Mesenchymal stem cell (in vitro differentiated cells and primary cell): ENCODE measurements at regions not wholly inside any gene's neighbourhood (a gene's known extent, or its start where the extent isn't known, plus 50 kb on each side); places are given as distances from the start of the nearest gene placed in this dataset.

Experiments used
- DNase-seq: peaks from one replicate; pipeline ENCODE4 v3.0.0-alpha.2; 2013
- H2AFZ ChIP-seq: one replicate; pipeline ENCODE4 v1.6.1; 2013; ENCODE audit warnings: low read depth, mild to moderate bottlenecking, control low read depth, inconsistent platforms, low read length, moderate library complexity
- H2AK5ac ChIP-seq: 2 replicates; pipeline ENCODE4 v1.6.1; 2013; ENCODE audit warnings: low read length, moderate library complexity, mild to moderate bottlenecking, inconsistent platforms; ENCODE audit not compliant: severe bottlenecking
- H2BK120ac ChIP-seq: one replicate; pipeline ENCODE4 v1.6.1; 2013; ENCODE audit warnings: low read depth, mild to moderate bottlenecking, inconsistent platforms, low read length, moderate library complexity
- H2BK12ac ChIP-seq, 2 experiments: one replicate each; pipeline ENCODE4 v1.6.1; 2013; ENCODE audit warnings: inconsistent platforms in 2 of 2, low read length in 2 of 2, mild to moderate bottlenecking in 2 of 2, moderate library complexity in 2 of 2, control low read depth in 1 of 2
- H2BK15ac ChIP-seq: one replicate; pipeline ENCODE4 v1.6.1; 2013; ENCODE audit warnings: mild to moderate bottlenecking, low read depth, inconsistent platforms; ENCODE audit not compliant: poor library complexity, severe bottlenecking
- H2BK5ac ChIP-seq: 2 replicates; pipeline ENCODE4 v1.6.1; 2013; ENCODE audit warnings: low read depth, mild to moderate bottlenecking, low read length, control low read depth, inconsistent platforms; ENCODE audit not compliant: poor library complexity, severe bottlenecking
- H3K14ac ChIP-seq, 2 experiments: one replicate each; pipeline ENCODE4 v1.6.1; 2013; ENCODE audit warnings: inconsistent platforms in 2 of 2, low read length in 2 of 2, control low read depth in 1 of 2, mild to moderate bottlenecking in 1 of 2, moderate library complexity in 1 of 2
- H3K18ac ChIP-seq, 2 experiments: one replicate each; pipeline ENCODE4 v1.6.1; 2013; ENCODE audit warnings: inconsistent platforms in 2 of 2, low read length in 2 of 2, control low read depth in 1 of 2, low read depth in 1 of 2, mild to moderate bottlenecking in 1 of 2
- H3K23ac ChIP-seq, 2 experiments: one replicate each; pipeline ENCODE4 v1.6.1; 2013; ENCODE audit warnings: inconsistent platforms in 2 of 2, low read length in 2 of 2, mild to moderate bottlenecking in 2 of 2, moderate library complexity in 2 of 2, control low read depth in 1 of 2
- H3K27ac ChIP-seq: 2 replicates; pipeline ENCODE4 v1.5.1; 2013; ENCODE audit warnings: mild to moderate bottlenecking, moderate library complexity, low read length, control low read depth, inconsistent platforms; ENCODE audit not compliant: poor library complexity, severe bottlenecking
- H3K27me3 ChIP-seq, 2 experiments: 2 replicates each; pipeline versions ENCODE4 v1.6.1 to v1.7.0; 2013; ENCODE audit warnings: low read length in 2 of 2, mild to moderate bottlenecking in 2 of 2, moderate library complexity in 2 of 2, control low read depth in 1 of 2, inconsistent platforms in 1 of 2; ENCODE audit not compliant: control insufficient read depth in 1 of 2, insufficient read depth in 1 of 2
- H3K36me3 ChIP-seq, 2 experiments: 2 replicates each; pipeline versions ENCODE4 v1.6.1 to v1.7.0; 2013; ENCODE audit warnings: low read length in 2 of 2, control low read depth in 1 of 2, inconsistent platforms in 1 of 2, low read depth in 1 of 2, mild to moderate bottlenecking in 1 of 2; ENCODE audit not compliant: insufficient read depth in 2 of 2, control insufficient read depth in 1 of 2
- H3K4ac ChIP-seq, 2 experiments: one replicate each; pipeline ENCODE4 v1.6.1; 2013; ENCODE audit warnings: inconsistent platforms in 2 of 2, low read length in 2 of 2, mild to moderate bottlenecking in 2 of 2, moderate library complexity in 2 of 2, control low read depth in 1 of 2, low read depth in 1 of 2
- H3K4me1 ChIP-seq: 2 replicates; pipeline ENCODE4 v1.6.1; 2013; ENCODE audit warnings: low read depth, low read length, control low read depth; ENCODE audit not compliant: control insufficient read depth, insufficient read depth
- H3K4me2 ChIP-seq: 2 replicates; pipeline ENCODE4 v1.6.1; 2013; ENCODE audit warnings: low read length, mild to moderate bottlenecking, inconsistent platforms; ENCODE audit not compliant: poor library complexity, severe bottlenecking
- H3K4me3 ChIP-seq, 2 experiments: 2 replicates each; pipeline versions ENCODE4 v1.5.1 to v1.7.0; 2013; ENCODE audit warnings: low read length in 2 of 2, mild to moderate bottlenecking in 2 of 2, control low read depth in 1 of 2, low read depth in 1 of 2; ENCODE audit not compliant: insufficient read depth in 1 of 2
- H3K79me1 ChIP-seq: replicated peaks from 2 replicates; pipeline ENCODE4 v1.6.1; 2013; ENCODE audit warnings: mild to moderate bottlenecking, control low read depth, low read length, inconsistent platforms; ENCODE audit not compliant: poor library complexity, severe bottlenecking
- H3K9ac ChIP-seq: 2 replicates; pipeline ENCODE4 v1.7.0; 2013; ENCODE audit warnings: mild to moderate bottlenecking, low read length, moderate library complexity
- H3K9me3 ChIP-seq: 2 replicates; pipeline ENCODE4 v1.7.0; 2013; ENCODE audit warnings: mild to moderate bottlenecking, low read length; ENCODE audit not compliant: control insufficient read depth
- H4K8ac ChIP-seq: one replicate; pipeline ENCODE4 v1.6.1; 2013; ENCODE audit warnings: inconsistent platforms, mild to moderate bottlenecking, low read length, moderate library complexity
- H4K91ac ChIP-seq: one replicate; pipeline ENCODE4 v1.6.1; 2013; ENCODE audit warnings: mild to moderate bottlenecking, low read length, inconsistent platforms
- WGBS: methylation state at CpG from one replicate; pipeline ENCODE4 v1.1.7; 2013; ENCODE audit warnings: mixed read lengths; 5-methylcytosine and 5-hydroxymethylcytosine counted together

- no peak overlapping the region for H3K9ac ChIP-seq
- no peak overlapping the region for H3K4me2 ChIP-seq
- no peak overlapping the region for H3K23ac ChIP-seq
- H2AFZ ChIP-seq: no peak overlapping the region
- no peak overlapping the region for H2AK5ac ChIP-seq
- no peaks in the 10 kb centered on the region for H3K27me3 ChIP-seq
- H4K8ac ChIP-seq: no peak overlapping the region
- H2BK120ac ChIP-seq: no peak overlapping the region
- H3K9me3 ChIP-seq: peaks cover 3% of the 10 kb centered on the region
- no peak overlapping the region for H3K18ac ChIP-seq
- H3K36me3 ChIP-seq: no peaks in the 10 kb centered on the region
- H3K27ac ChIP-seq: no peak overlapping the region
- no peaks in the 10 kb centered on the region for H3K4me1 ChIP-seq
- no peak overlapping the region for H4K91ac ChIP-seq
- H2BK12ac ChIP-seq: no peak overlapping the region
- DNase-seq: no peak
- no peak overlapping the region for H2BK5ac ChIP-seq
- H2BK15ac ChIP-seq: no peak overlapping the region
- no peaks in the 10 kb centered on the region for H3K79me1 ChIP-seq
- H3K14ac ChIP-seq: no peak overlapping the region
- H3K4me3 ChIP-seq: no peak overlapping the region
- 73% methylated on average over 4 of the region's 4 CpGs for WGBS
- H3K4ac ChIP-seq: no peak overlapping the region
Observed at GRCh38 chr4:13765539-13765938, 138.0 kb upstream of the BOD1L1 start.

DNA sequence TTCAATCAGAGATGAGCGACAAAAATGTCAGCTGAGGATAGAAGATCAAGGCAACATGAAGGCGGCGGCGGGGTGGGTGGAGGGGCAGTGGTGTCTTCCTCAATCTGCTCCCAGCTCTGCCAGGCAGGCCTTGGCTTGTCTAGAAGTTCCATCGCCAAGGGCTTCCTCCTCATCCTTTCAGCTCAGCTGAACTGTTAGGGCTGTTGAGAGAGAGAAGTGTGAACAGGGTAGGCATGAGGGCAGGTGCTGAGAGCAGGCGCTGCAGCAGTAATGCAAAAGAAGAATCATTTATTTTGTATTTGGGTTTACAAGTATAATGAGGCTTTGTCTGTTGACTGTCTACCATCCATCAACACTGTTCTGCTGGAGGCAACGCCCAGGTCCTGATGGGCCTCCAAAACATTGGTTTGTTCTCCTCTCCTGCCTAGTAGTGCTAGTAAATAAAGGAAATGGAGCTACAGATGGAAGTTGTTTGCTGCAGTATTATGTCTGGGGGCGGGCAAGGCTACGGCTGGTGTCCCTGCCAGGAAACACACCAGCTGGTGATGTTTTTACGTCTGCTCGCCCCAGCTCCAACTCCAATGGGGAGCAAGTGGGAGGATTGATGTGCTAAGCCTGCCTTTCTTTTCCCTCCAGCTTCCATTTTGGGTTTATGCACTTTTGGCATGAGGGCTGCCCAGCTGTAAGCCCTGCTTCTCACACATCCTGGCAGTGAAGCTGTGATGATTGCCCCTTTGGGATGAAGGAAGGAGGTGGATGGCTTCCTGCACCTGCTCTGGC, 139.4 kb upstream of the BOD1L1 start:
- no peak overlapping the region for H3K9ac ChIP-seq
- DNase-seq: no peak
- no peaks in the 10 kb centered on the region for H3K4me1 ChIP-seq
- H2BK120ac ChIP-seq: no peak overlapping the region
- H2BK12ac ChIP-seq: no peak overlapping the region
- no peak overlapping the region for H3K14ac ChIP-seq
- H3K9me3 ChIP-seq: peaks cover 3% of the 10 kb centered on the region
- no peak overlapping the region for H3K4me2 ChIP-seq
- 86% methylated on average over 10 of the region's 11 CpGs for WGBS
- H2BK5ac ChIP-seq: no peak overlapping the region
- H3K4ac ChIP-seq: no peak overlapping the region
- no peaks in the 10 kb centered on the region for H3K79me1 ChIP-seq
- no peak overlapping the region for H2AFZ ChIP-seq
- H3K27me3 ChIP-seq: no peaks in the 10 kb centered on the region
- H4K8ac ChIP-seq: no peak overlapping the region
- H2AK5ac ChIP-seq: no peak overlapping the region
- no peak overlapping the region for H3K4me3 ChIP-seq
- H4K91ac ChIP-seq: no peak overlapping the region
- no peak overlapping the region for H3K27ac ChIP-seq
- no peak overlapping the region for H2BK15ac ChIP-seq
- H3K36me3 ChIP-seq: no peaks in the 10 kb centered on the region
- no peak overlapping the region for H3K23ac ChIP-seq
- no peak overlapping the region for H3K18ac ChIP-seq

DNA sequence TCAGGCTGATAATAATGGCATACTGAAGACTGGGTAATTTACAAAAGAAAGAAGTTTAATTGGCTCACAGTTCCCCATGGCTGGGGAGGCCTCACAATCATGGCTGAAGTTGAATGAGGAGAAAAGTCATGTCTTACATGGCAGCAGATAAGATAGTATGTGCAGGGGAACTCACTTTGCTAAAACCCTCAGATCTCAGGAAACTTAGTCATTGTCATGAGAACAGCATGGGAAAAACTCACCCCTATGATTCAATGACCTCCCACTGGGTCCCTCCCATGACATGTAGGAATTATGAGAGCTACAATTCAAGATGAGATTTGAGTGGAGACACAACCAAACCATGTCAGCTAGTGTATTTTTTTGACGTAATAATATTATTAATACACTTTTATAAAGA, 149.8 kb upstream of the BOD1L1 start:
- no peak overlapping the region for H2AK5ac ChIP-seq
- H3K9ac ChIP-seq: no peak overlapping the region
- no CpG with 5 or more reads among the region's 1 CpG for WGBS
- no peak overlapping the region for H3K14ac ChIP-seq
- H2BK12ac ChIP-seq: no peak overlapping the region
- H3K4me1 ChIP-seq: no peaks in the 10 kb centered on the region
- H2BK120ac ChIP-seq: no peak overlapping the region
- no peak overlapping the region for H2BK5ac ChIP-seq
- H3K23ac ChIP-seq: no peak overlapping the region
- H3K27me3 ChIP-seq: no peaks in the 10 kb centered on the region
- H3K36me3 ChIP-seq: no peaks in the 10 kb centered on the region
- no peak overlapping the region for H4K91ac ChIP-seq
- no peak overlapping the region for H3K4ac ChIP-seq
- H3K4me2 ChIP-seq: no peak overlapping the region
- no peak overlapping the region for H3K27ac ChIP-seq
- H3K9me3 ChIP-seq: peaks cover 4% of the 10 kb centered on the region
- DNase-seq: no peak
- H3K4me3 ChIP-seq: no peak overlapping the region
- H2BK15ac ChIP-seq: no peak overlapping the region
- H3K79me1 ChIP-seq: no peaks in the 10 kb centered on the region
- no peak overlapping the region for H3K18ac ChIP-seq
- no peak overlapping the region for H4K8ac ChIP-seq
- H2AFZ ChIP-seq: no peak overlapping the region

GRCh38 chr4:13778367-13778766, 150.8 kb upstream of the BOD1L1 start:
- Histone ChIP-seq H3K27ac (no peak overlapping the region), H2BK12ac (no peak overlapping the region), H3K14ac (no peak overlapping the region), H2BK15ac (no peak overlapping the region), H2AK5ac (no peak overlapping the region), H3K36me3 (no peaks in the 10 kb centered on the region), H3K79me1 (no peaks in the 10 kb centered on the region), H3K9ac (no peak overlapping the region), H4K8ac (no peak overlapping the region), H3K4ac (no peak overlapping the region), H3K18ac (no peak overlapping the region), H3K9me3 (peaks cover 4% of the 10 kb centered on the region), H3K4me1 (no peaks in the 10 kb centered on the region), H3K4me3 (no peak overlapping the region), H2AFZ (no peak overlapping the region), H2BK5ac (no peak overlapping the region), H2BK120ac (no peak overlapping the region), H3K23ac (no peak overlapping the region), H3K4me2 (no peak overlapping the region), H3K27me3 (no peaks in the 10 kb centered on the region), H4K91ac (no peak overlapping the region)
- 64% methylated on average over 1 of the region's 1 CpG for WGBS
- DNase-seq: no peak
